ENCODE measurements at regions not wholly inside any gene's neighbourhood (a gene's known extent, or its start where the extent isn't known, plus 50 kb on each side); places are given as distances from the start of the nearest gene placed in this dataset.

- intact Hi-C loops (cut with DNase I, micrococcal nuclease), result no loop called here
- Histone ChIP-seq H3K4me1 (ENCODE audit: low read depth) (no peaks in the 10 kb centered on the region), H3K9me3 (no peaks in the 10 kb centered on the region), H3K4me3 (no peak overlapping the region), H3K36me3 (ENCODE audit: low read depth) (no peaks in the 10 kb centered on the region)
- no peak for ATAC-seq
- DNase-seq, result no peak
- no peak for TF ChIP-seq CTCF (IDR thresholded peaks at IDR 0.05)
Observed at GRCh38 chr2:105150231-105150630, 91.3 kb upstream of the GPR45 start.

- ATAC-seq (no peak), DNase-seq (no peak)
- no peaks in the 10 kb centered on the region for H3K9me3 ChIP-seq
- no peaks in the 10 kb centered on the region for H3K36me3 ChIP-seq (ENCODE audit: low read depth)
- TF ChIP-seq CTCF (IDR thresholded peaks at IDR 0.05), result no peak
- no peak overlapping the region for H3K4me3 ChIP-seq
- H3K4me1 ChIP-seq (ENCODE audit: low read depth), result no peaks in the 10 kb centered on the region
- intact Hi-C loops (cut with DNase I, micrococcal nuclease), result no loop called here
Observed at GRCh38 chr2:105154119-105154818, 87.3 kb upstream of the GPR45 start.

GRCh38 chr2:105156166-105156565 is 85.4 kb upstream of the GPR45 start:
- H3K4me3 ChIP-seq, result no peak overlapping the region
- DNase-seq (no peak), ATAC-seq (no peak)
- no peaks in the 10 kb centered on the region for H3K36me3 ChIP-seq (ENCODE audit: low read depth)
- intact Hi-C loops (cut with DNase I, micrococcal nuclease), result no loop called here
- H3K9me3 ChIP-seq, result no peaks in the 10 kb centered on the region
- H3K4me1 ChIP-seq (ENCODE audit: low read depth), result no peaks in the 10 kb centered on the region
- no peak for TF ChIP-seq CTCF (IDR thresholded peaks at IDR 0.05)

GRCh38 chr2:105158002-105158401 is 83.5 kb upstream of the GPR45 start:
- no peaks in the 10 kb centered on the region for H3K4me1 ChIP-seq (ENCODE audit: low read depth)
- no peak overlapping the region for H3K4me3 ChIP-seq
- H3K36me3 ChIP-seq (ENCODE audit: low read depth), result no peaks in the 10 kb centered on the region
- ATAC-seq (no peak), DNase-seq (no peak)
- intact Hi-C loops (cut with DNase I, micrococcal nuclease), result no loop called here
- H3K9me3 ChIP-seq, result no peaks in the 10 kb centered on the region
- no peak for TF ChIP-seq CTCF (IDR thresholded peaks at IDR 0.05)

GRCh38 chr2:105166688-105167087 is 74.9 kb upstream of the GPR45 start:
- no peaks in the 10 kb centered on the region for H3K9me3 ChIP-seq
- TF ChIP-seq CTCF (IDR thresholded peaks at IDR 0.05), result no peak
- H3K4me3 ChIP-seq, result no peak overlapping the region
- DNase-seq, result no peak
- no peak for ATAC-seq
- intact Hi-C loops (cut with DNase I, micrococcal nuclease), result no loop called here
- H3K4me1 ChIP-seq (ENCODE audit: low read depth), result no peaks in the 10 kb centered on the region
- no peaks in the 10 kb centered on the region for H3K36me3 ChIP-seq (ENCODE audit: low read depth)

GRCh38 chr2:105168543-105168942 is 73.0 kb upstream of the GPR45 start:
- no peak overlapping the region for H3K4me3 ChIP-seq
- intact Hi-C loops (cut with DNase I, micrococcal nuclease), result no loop called here

More at GRCh38 chr2:105168543-105168942, 73.0 kb upstream of the GPR45 start:
- ATAC-seq (no peak), DNase-seq (no peak)
- Histone ChIP-seq H3K36me3 (ENCODE audit: low read depth) (no peaks in the 10 kb centered on the region), H3K4me1 (ENCODE audit: low read depth) (no peaks in the 10 kb centered on the region), H3K9me3 (no peaks in the 10 kb centered on the region)
- TF ChIP-seq CTCF (IDR thresholded peaks at IDR 0.05), result no peak
